Islet precursor cell (in vitro differentiated cells): ENCODE measurements at regions not wholly inside any gene's neighbourhood (a gene's known extent, or its start where the extent isn't known, plus 50 kb on each side); places are given as distances from the start of the nearest gene placed in this dataset.
"Not testable (repeated sequence)": the region's sequence is repeated elsewhere in the genome, so short reads cannot be mapped to it uniquely, and the experiment has no call there.

Experiments
- DNase-seq: peaks from one replicate; pipeline ENCODE4 v3.0.0-alpha.2; 2018

GRCh38 chr12:9407425-9407748 lies 199.2 kb upstream of the PZP start:
- DNase-seq = peak; percentile 82

DNA sequence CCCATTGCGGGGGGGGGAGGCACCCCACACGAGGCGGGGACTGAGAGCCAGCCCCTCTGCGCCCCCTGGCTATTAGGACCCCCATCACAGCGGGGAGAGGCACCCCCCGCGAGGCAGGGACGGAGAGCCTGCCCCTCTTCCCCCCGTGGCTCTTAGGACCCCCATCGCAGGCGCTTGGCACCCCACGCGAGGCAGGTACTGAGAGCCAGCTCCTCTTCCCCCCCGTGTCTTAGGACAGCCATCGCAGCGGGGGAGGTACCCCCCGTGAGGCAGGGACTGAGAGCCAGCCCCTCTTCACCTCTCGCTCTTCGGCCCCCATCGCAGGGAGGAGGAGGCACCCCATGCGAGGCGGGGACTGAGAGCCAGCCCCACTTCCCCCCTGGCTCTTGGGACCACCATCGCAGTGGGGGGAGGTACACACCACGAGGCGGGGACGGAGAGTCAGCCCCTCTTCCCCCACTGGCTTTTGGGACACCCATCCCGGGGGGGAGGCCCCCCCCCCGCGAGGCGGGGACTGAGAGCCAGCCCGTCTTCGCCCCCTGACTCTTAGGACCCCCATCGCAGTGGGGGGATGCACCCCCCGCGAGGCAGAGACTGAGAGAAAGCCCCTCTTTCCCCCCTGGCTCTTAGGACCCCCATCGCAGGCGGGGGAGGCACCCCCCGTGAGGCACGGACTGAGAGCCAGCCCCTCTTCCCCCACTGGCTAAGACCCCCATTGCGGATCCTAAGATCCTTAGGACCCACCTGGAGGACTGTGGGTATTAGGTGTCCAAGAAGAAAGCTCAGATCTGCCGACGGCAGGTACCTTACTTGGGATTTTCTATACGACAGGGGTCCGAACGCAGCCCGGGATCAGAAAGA lies 198.6 kb upstream of the PZP start:
- no peak for DNase-seq

DNA sequence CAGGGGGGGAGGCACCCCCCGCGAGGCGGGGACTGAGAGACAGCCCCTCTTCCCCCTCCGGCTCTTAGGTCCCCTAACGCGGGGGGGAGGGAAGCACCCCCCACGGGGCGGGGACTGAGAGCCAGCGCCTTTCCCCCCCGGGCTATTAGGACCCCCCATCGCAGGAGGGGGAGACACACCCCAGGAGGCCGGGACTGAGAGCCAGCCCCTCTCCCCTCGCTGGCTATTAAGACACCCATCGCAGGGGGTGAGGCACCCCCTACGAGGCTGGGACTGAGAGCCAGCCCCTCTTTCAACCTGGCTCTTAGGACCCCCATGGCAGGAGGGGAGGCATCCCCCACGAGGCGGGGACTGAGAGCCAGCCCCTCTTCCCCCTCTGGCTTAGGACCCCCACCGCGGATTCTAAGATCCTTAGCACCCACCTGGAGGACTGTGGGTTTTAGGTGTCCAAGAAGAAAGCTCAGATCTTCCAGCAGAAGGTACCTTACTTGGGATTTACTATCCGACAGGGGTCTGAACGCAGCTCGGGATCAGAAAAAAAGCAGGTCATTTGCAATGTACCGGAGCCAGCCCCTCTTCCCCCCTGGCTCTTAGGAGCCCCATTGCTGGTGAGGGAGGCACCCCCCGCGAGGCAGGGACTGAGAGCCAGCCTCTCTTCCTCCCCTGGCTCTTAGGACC lies 197.8 kb upstream of the PZP start:
- no peak for DNase-seq

GRCh38 chr12:9404469-9405260 lies 196.5 kb upstream of the PZP start:
- no peak for DNase-seq

- DNase-seq = no peak
Measured at GRCh38 chr12:9404031-9404430, 195.8 kb upstream of the PZP start.

DNA sequence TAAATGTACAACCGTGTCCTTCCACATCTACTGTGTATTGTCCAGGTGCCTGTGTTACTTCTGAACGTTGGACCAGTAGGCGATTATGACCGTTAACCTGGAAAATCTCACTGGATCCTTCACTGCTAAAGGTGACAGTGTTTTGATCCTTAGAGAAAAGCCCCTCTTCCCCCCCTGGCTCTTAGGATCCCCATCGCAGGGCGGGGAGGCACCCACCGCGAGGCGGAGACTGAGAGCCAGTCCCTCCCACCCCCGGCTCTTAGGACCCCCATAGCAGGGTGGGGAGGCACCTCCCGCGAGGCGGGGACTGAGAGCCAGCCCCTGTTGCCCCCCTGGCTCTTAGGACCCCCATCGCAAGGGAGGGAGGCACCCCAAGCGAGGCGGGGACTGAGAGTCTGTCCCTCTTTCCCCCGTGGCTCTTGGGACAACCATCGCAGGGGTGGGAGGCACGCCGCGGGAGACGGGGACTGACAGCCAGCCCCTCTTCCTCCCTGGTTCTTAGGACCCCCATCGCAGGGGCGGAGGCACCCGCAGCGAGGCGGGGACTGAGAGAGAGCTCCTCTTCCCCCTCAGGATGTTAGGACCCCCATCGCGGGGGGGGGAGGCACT lies 194.3 kb upstream of the PZP start:
- DNase-seq = not testable (repeated sequence)

DNA sequence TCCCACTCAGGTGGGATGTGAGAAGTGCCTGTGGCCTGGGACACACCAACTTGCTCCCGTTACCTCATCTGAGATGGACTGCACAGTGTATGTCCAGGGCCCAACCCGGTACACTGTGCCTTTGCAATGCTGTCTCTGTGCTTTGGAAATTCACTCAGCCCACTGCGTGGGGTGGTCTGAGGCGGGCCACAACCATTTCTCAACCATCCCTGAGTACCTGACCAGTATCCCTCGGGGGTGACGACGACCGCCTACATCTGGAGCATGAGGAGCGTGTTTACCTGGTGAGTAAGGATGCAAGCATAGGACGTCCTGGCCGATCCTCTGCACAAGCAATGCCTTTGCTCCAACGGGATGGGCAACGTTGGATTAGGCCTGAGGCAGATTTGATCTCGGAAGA lies 188.2 kb upstream of the PZP start:
- DNase-seq = not testable (repeated sequence)

GRCh38 chr12:9395220-9395619 lies 187.0 kb upstream of the PZP start:
- not testable (repeated sequence) for DNase-seq

DNA sequence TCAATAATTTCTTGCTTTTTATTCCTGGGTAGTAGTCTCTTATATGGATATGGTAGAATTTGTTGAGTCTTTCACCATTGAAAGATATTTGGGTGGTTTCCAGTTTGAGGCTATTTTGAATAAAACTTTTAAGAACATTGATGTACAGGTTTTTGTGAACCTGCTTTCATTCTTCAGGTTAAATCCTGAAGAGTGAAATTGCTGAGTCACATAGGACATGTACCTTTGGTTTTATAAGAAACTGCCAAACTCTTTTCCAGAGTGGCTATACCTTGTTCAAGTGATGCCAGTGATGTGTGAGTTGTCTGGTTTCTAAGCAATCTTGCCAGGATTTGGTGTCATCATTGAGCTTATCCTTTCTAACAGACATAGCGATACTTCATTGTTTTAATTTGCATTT lies 184.6 kb upstream of the PZP start:
- DNase-seq = no peak

- no peak for DNase-seq
Measured at GRCh38 chr12:9391815-9392214, 183.6 kb upstream of the PZP start.

- no peak for DNase-seq
Measured at GRCh38 chr12:9390761-9391160, 182.6 kb upstream of the PZP start.

DNA sequence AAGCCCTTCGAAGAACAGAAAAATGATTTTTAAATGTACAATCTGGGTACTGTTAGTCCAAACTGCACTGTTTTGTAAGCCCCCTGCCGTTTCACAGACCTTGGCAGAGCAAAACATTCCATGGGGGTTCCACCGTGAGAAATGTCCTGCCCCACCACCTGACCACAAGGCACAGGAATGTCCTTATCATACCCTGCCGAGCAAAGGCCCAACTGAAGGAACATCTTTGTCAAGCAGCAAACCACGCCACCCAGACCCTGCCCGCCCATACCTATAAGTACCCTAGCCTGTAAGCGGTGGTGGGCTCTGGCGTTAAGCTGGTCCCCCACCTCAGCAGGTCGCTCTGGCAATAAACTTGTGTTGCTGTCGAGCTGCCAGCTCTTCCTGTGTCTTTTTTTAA lies 181.6 kb upstream of the PZP start:
- DNase-seq = no peak

DNA sequence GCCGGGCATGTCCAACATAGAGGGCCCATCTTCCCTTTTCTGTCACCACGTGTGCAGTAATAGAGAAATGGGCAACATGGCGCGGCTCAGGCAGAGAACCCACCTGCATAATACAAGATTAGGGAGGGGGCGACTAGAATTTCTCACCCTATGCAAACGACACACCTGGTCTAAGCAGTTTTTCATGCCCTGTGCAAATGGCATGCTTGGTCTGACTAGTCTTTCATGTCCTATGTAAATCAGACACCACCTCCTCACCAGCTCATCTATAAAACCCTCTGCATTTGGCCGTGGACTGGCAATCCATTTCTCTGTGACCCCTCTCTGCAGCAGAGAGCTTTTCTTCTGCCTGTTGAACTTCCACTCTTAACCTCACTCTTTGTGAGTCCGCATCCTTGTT lies 180.2 kb upstream of the PZP start:
- no peak for DNase-seq

GRCh38 chr12:9387450-9387849 lies 179.3 kb upstream of the PZP start:
- DNase-seq = no peak

GRCh38 chr12:9383585-9383984 lies 175.4 kb upstream of the PZP start:
- DNase-seq = no peak

DNA sequence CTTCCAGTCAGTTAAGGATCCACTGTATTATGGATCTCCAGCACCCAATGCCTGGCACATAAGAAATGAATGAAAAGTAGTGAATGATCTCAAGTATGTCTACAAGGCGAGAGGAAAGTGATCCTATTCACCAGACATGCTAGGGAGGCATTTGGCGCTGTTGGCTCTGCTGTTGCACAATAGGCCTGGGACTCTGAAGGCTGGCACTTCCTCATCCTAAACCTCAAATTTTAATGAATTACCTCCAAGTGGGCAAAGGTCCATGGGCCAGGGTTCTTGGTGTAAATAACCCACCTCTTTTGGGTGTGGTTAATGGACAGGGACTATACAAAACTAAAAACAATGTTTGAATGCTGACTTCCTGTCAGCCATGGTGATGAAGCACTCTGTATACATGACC lies 173.4 kb upstream of the PZP start:
- DNase-seq = no peak

DNA sequence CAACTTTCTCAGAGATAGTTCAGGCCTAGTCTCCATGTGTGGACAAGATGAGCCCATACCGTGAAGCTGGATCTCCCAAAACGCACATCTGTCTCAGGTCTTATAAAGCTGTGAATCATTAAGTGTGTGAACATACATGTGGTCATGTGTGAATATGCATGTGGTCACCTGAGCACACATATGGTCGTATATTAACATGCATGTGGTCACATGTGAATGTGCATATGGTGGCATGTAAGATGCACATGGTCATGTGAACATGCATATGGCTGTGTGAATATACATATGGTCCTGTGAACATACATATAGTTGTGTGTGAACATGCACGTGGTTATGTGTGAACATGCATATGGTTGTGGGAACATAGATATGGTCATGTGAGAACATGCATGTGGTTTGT lies 172.5 kb upstream of the PZP start:
- no peak for DNase-seq

DNA sequence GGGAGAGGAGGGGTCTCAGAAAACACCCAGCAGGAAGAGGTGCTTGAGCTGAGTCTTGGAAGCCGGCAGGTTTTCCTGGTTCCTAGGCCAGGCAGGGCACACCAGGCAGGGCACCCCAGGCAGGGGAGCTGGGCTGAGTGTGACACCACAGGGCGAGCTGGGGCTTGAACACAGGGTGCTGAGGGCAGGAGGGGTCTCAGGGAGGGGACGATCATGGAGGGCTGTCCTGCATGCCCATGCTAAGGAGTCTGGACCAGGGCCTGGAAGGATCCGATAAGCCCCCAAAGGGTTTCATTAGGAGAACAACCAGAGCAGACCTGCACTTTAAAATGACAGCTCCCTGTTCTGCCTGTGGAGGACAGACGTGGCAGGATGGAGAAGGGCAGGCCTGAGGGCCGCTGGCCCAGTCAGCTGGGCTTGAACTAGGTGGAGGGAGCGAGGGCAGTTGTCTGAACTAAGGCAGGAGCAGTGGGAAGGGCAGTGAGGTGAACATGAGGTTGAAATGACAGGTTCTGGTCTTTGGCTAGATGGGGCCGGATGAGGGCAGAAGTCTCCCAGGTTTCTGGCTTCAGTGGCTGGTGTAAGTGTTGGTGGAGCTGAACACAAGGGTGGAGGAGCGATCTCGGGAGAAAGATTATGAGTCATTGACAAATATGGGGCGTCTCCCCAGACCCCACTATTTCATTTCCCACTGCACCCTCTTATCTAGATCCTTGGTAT lies 171.0 kb upstream of the PZP start:
- DNase-seq = no peak

DNA sequence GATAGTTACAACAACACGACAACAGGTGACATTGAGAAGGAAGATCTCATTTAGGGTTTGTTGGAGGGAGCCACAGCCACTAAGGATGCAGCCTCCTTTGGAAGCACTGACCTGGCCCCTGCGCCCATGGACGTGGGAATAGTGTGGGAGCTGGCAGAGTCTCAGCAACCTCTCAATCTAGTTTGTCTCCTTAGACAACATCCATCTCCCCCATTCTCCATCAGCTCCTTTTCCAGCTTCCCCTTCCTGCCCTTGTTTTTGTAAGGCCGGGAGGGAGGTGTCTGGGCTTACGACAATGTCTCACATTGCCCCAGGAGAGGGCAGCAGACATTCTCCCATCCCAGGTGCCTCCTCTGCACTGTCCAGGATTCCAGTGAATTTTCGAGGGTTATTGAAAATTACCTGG lies 170.2 kb upstream of the PZP start:
- DNase-seq = peak; percentile 76

GRCh38 chr12:9372202-9372601 lies 164.0 kb upstream of the PZP start:
- DNase-seq = no peak

DNA sequence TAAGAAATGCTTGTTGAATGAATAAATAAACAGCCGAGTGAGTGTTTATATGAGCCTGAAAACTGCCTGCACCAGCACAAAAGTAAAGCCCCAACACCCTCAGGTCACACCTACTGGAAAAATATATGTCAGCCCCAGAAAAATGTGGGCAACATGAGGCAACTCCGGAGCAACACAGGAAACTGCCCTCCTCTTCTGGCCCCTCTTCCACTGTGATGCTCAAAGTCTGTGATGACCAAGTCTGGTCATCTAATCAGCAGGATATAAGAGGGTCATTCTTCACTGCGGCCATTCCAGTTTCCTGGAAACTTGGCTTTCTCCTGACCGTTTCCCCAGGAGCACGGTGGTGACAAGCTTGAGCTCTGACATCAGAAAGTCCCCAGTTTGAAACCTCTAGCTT lies 159.6 kb upstream of the PZP start:
- no peak for DNase-seq

DNA sequence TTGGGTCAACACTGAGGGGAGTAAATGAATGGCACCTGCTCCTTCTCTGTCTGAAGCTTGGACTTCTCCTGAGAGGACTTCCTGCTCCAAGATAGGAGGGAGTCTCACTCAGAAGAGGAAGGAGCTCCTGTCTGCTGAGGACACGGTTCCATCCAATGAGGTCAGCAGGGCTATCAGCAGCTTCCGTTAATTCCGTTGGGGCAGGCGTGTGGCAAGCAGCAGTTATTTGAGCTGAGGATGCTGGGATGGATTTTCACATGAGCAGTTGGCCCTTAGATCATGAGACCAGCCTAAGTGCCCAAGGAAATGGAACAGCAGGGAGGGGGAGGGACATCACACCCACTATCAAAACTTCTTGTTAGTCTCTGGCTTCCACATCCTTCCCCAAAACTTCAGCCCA lies 159.0 kb upstream of the PZP start:
- DNase-seq = no peak

DNA sequence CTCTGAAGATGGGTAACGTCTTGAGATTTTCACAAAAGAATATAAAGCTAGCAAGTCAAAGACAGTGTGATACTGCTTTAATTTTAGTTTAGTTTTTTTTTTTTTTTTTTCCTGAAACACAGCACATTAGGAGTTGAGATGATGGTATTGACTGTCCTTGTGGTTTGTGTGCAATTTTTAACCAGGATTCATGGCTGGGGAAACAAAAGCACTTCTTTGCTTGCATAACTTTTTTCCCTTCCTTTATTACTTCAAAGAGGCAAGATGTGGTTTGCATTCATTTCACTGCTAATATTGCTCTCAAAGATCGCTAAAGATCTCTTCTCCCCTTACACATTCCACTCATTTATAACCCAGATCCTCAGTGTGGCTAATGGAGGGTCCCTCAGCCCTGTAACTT lies 157.1 kb upstream of the PZP start:
- DNase-seq = no peak
